ENCODE measurements at regions not wholly inside any gene's neighbourhood (a gene's known extent, or its start where the extent isn't known, plus 50 kb on each side); places are given as distances from the start of the nearest gene placed in this dataset.

GRCh38 chr14:106823552-106823951 is 1297.2 kb downstream of the TMEM121 start:
- no peak for DNase-seq

- no peak for DNase-seq
Observed at GRCh38 chr14:106826833-106827369, 1300.5 kb downstream of the TMEM121 start.

- peak; percentile 49 for DNase-seq
Observed at GRCh38 chr14:106831322-106831720, 1304.9 kb downstream of the TMEM121 start.

GRCh38 chr14:106837870-106838269 is 1311.5 kb downstream of the TMEM121 start:
- DNase-seq, result no peak

GRCh38 chr14:106838991-106839769 is 1312.8 kb downstream of the TMEM121 start:
- DNase-seq, result no peak

- DNase-seq, result no peak
Observed at GRCh38 chr14:106840258-106840657, 1313.9 kb downstream of the TMEM121 start.

GRCh38 chr14:106840991-106841390 is 1314.6 kb downstream of the TMEM121 start:
- no peak for DNase-seq

- no peak for DNase-seq
Observed at GRCh38 chr14:106841701-106842100, 1315.3 kb downstream of the TMEM121 start.

- DNase-seq, result no peak
Observed at GRCh38 chr14:106842687-106843086, 1316.3 kb downstream of the TMEM121 start.

- no peak for DNase-seq
Observed at GRCh38 chr14:106843386-106843785, 1317.0 kb downstream of the TMEM121 start.

- DNase-seq, result peak; percentile 29
Observed at GRCh38 chr14:106843951-106844483, 1317.6 kb downstream of the TMEM121 start.

- peak; percentile 62 for DNase-seq
Observed at GRCh38 chr14:106844608-106845285, 1318.4 kb downstream of the TMEM121 start.

- DNase-seq, result peak; percentile 29
Observed at GRCh38 chr14:106845286-106846087, 1319.1 kb downstream of the TMEM121 start.

- no peak for DNase-seq
Observed at GRCh38 chr14:106846218-106846617, 1319.8 kb downstream of the TMEM121 start.

GRCh38 chr14:106848330-106849121 is 1322.1 kb downstream of the TMEM121 start:
- no peak for DNase-seq

- DNase-seq, result no peak
Observed at GRCh38 chr14:106850913-106851825, 1324.8 kb downstream of the TMEM121 start.

- DNase-seq, result peak; percentile 90
Observed at GRCh38 chr14:106872611-106873446, 1346.4 kb downstream of the TMEM121 start.

GRCh38 chr14:106874350-106874749 is 1348.0 kb downstream of the TMEM121 start:
- no peak for DNase-seq

- DNase-seq, result peak; percentile 26
Observed at GRCh38 chr14:106875503-106875902, 1349.1 kb downstream of the TMEM121 start.

- DNase-seq, result no peak
Observed at GRCh38 chr14:106876711-106877110, 1350.3 kb downstream of the TMEM121 start.
